Ishikawa (cell line): ENCODE measurements at regions not wholly inside any gene's neighbourhood (a gene's known extent, or its start where the extent isn't known, plus 50 kb on each side); places are given as distances from the start of the nearest gene placed in this dataset.

Experiments
- CEBPB ChIP-seq: IDR thresholded peaks from 2 replicates; pipeline ENCODE4 v1.6.1; 2012
- CREB1 ChIP-seq: IDR thresholded peaks from 2 replicates; pipeline ENCODE4 v1.6.1; 2012; ENCODE audit warnings: low read depth
- EGR1 ChIP-seq: IDR thresholded peaks from 2 replicates; pipeline ENCODE4 v1.6.1; 2012
- EP300 ChIP-seq: IDR thresholded peaks from 2 replicates; pipeline ENCODE4 v1.6.1; 2012; ENCODE audit warnings: borderline replicate concordance
- FOXM1 ChIP-seq: IDR thresholded peaks from 2 replicates; pipeline ENCODE4 v1.6.1; 2012; ENCODE audit warnings: low read depth, borderline replicate concordance
- MAX ChIP-seq: IDR thresholded peaks from 2 replicates; pipeline ENCODE4 v1.6.1; 2012
- NFIC ChIP-seq: IDR thresholded peaks from 2 replicates; pipeline ENCODE4 v1.6.1; 2012
- RAD21 ChIP-seq: IDR thresholded peaks from 2 replicates; pipeline ENCODE4 v1.6.1; 2012; ENCODE audit warnings: low read depth
- REST ChIP-seq: IDR thresholded peaks from 2 replicates; pipeline ENCODE4 v1.6.1; 2012; ENCODE audit warnings: low read depth, mild to moderate bottlenecking
- TAF1 ChIP-seq: IDR thresholded peaks from 2 replicates; pipeline ENCODE4 v1.6.1; 2012; ENCODE audit warnings: low read depth, mild to moderate bottlenecking
- TCF12 ChIP-seq: IDR thresholded peaks from 2 replicates; pipeline ENCODE4 v1.6.1; 2012; ENCODE audit warnings: low read depth
- TEAD4 ChIP-seq: IDR thresholded peaks from 2 replicates; pipeline ENCODE4 v1.6.1; 2012
- USF1 ChIP-seq: IDR thresholded peaks from 2 replicates; pipeline ENCODE4 v1.6.1; 2012
- YY1 ChIP-seq: IDR thresholded peaks from 2 replicates; pipeline ENCODE4 v1.6.1; 2012; ENCODE audit warnings: low read depth
- ZBTB7A ChIP-seq: IDR thresholded peaks from 2 replicates; pipeline ENCODE4 v1.6.1; 2012; ENCODE audit warnings: low read depth

GRCh38 chrX:137988470-137988869 is 422.5 kb downstream of the ZIC3 start:
- TF ChIP-seq TCF12: no peak
- TF ChIP-seq REST: no peak
- TF ChIP-seq EGR1: no peak
- no peak for TF ChIP-seq USF1

- TF ChIP-seq REST (no peak), TAF1 (no peak), ZBTB7A (no peak)
Measured at GRCh38 chrX:137998619-137999018, 432.7 kb downstream of the ZIC3 start.

- no peak for TF ChIP-seq MAX
- TF ChIP-seq YY1: no peak
- no peak for TF ChIP-seq RAD21
- no peak for TF ChIP-seq ZBTB7A
- TF ChIP-seq TAF1: no peak
- no peak for TF ChIP-seq USF1
- no peak for TF ChIP-seq FOXM1
- TF ChIP-seq CREB1: no peak
- no peak for TF ChIP-seq TEAD4
- no peak for TF ChIP-seq EP300
- no peak for TF ChIP-seq CEBPB
- TF ChIP-seq REST: no peak
- TF ChIP-seq TCF12: no peak
- no peak for TF ChIP-seq NFIC
Measured at GRCh38 chrX:137999071-137999470, 433.1 kb downstream of the ZIC3 start.

- TF ChIP-seq YY1 (no peak), ZBTB7A (no peak), RAD21 (no peak), REST (no peak)
Measured at GRCh38 chrX:137999552-137999951, 433.6 kb downstream of the ZIC3 start.

GRCh38 chrX:138001226-138001625 is 435.3 kb downstream of the ZIC3 start:
- no peak for TF ChIP-seq TEAD4
- no peak for TF ChIP-seq TCF12
- no peak for TF ChIP-seq YY1
- TF ChIP-seq CREB1: no peak
- TF ChIP-seq RAD21: no peak
- no peak for TF ChIP-seq EGR1
- TF ChIP-seq USF1: no peak
- TF ChIP-seq EP300: no peak
- no peak for TF ChIP-seq ZBTB7A
